ENCODE measurements at regions not wholly inside any gene's neighbourhood (a gene's known extent, or its start where the extent isn't known, plus 50 kb on each side); places are given as distances from the start of the nearest gene placed in this dataset.

DNA sequence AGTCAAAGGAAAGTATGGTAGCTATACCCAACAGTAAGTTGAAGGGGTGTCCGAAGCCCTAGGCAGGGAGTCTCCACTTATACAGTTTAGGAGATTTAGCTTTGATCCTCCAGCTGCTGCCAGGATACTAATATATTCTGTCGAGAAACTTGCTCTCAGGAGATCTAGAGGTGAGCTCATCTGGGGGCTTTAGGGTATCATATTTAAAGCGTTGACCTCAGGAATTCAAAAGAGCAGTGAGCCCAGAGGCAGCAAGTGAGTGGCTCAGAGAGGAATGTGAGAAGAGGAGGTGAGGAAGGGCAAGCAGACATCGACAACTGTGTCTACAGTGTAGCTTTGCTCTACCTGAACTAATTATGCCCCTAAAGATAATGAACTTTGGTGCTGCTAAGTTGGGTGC, 245.1 kb upstream of the LRTM1 start:
- DNase-seq, result no peak

DNA sequence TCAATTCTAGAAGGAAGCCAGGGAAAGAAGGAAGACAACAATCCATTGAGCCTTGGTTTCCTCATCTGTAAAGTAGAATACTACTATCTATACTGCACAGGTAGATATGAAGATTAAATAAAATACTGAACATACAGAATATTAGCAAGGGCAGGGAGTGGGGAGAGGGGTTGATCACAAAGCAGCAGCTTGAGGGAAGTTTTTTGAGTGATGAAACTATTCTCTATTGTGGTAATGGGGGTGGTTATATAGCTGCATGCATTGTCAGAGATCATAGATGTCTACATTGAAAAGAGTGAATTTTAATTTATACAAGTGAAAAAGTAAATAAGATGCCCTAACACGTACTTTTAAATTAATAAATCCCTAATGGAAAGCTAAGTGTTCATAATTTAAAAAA, 242.6 kb upstream of the LRTM1 start:
- no peak for DNase-seq

DNA sequence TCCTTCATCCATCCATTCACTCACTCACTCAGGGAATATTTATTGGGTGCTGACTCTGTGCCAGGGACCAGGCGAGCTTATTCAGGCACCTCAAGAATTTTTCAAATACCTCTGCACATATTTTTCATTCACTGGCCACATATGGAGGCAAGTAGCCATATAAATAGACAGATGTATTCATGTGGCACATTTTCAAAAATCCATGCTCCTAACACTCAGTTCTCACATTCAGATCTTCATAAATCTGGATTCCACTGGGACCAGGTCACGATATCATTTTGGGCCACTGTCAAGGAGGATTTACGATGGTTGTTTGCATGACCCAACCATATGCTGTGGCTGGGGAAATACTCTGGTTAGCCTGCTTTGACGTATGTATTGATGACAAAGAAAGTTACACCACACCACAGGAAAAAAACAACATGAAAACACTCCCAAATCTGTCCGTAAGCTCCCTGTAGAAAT, 241.8 kb upstream of the LRTM1 start:
- no peak for DNase-seq

DNA sequence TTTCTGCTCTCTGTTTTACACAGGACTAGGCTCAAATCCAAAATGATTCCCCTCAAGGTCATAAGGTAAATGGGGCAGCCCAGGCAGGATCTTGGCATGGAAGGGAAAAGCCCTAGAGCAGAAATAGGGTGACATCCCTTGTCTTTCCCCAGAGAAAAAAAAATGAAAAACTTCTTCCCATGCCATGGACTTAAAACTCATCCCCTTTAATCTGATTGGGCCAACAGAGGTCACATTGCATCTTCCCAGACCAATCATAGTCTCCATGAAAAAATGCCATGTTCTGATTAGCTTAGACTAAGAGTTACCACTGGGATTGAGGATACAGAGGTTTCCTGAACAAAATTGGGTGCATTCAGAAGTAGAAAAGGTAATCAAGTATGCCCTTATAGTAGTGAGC, 241.3 kb upstream of the LRTM1 start:
- no peak for DNase-seq

DNA sequence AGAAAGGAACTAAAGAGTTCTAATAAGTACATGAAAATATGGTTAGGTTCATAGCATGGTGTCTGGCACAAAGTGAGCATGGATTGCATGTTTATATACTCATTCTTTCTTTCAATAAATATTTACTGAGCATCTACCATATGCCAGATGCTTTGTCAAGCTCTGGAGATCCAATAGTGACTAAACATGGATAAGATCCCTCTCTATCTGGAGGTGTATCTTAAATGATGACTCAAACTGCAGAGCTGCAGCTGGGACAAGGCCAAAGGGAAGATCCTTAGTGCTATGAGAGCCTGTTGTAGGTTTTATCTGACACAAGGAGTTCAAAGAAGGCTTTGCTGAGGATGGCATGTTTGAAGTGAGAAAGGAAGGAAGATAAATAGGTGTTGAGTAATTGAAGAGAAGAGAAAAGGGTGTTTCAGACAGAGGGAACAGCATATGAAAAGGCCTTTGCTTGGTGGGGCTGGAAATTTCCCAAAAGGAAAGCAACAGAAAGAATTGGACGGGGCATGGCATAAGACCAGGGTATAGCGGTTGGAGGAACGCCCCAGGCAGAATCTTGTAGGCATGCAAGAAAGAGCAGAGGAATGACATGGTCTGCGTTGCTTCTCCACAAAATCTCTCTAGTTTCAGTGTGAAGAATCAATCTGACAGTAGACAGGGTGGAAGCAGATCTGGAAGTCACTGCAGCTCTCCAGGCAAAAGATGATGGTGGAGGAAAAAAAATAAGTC, 239.9 kb upstream of the LRTM1 start:
- no peak for DNase-seq

DNA sequence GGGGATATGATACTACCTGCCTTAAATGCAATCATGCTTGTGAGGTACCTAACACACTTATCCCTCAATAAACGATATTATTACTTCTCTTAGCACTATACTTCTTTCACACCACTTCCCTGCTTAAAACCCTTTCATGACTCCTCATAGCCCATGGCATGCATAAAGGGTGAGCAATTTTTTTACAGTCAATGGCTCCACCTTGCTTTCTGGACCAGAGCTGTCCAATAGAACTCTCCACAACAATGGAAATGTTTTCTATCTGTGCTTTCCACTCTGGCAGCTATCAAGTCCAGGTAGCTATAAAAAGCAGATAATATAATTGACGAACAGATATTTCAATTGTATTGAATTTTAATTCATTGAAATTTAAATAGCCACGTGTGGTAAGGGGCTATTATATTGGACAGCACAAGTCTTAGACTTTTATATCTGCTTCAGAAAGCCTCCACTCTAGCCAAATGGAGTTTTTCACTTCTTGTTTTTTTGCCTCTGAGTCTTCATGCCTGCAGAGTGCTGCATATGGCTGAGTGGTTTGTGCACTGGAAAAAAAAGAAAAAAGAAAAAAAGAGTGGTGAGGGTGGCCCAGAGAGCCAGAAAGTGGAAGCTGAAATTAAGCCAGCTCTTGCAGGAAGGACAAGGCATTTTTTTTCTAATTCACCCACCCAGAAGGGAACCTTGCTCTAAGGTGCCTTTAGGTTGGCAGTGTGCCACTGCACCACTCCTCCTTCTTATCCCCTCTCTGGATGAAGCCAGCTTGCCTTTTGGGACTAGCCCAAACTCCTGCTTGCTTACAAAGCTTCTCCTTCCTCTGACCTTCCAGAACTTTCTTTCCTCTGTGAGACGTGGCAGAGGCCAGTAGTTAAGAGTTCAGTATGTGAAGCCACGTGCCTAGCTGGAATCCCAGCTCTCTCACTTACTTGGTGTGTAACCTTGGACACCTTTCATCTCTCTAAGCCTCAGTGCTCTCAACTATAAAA, 239.0 kb upstream of the LRTM1 start:
- DNase-seq, result no peak

DNA sequence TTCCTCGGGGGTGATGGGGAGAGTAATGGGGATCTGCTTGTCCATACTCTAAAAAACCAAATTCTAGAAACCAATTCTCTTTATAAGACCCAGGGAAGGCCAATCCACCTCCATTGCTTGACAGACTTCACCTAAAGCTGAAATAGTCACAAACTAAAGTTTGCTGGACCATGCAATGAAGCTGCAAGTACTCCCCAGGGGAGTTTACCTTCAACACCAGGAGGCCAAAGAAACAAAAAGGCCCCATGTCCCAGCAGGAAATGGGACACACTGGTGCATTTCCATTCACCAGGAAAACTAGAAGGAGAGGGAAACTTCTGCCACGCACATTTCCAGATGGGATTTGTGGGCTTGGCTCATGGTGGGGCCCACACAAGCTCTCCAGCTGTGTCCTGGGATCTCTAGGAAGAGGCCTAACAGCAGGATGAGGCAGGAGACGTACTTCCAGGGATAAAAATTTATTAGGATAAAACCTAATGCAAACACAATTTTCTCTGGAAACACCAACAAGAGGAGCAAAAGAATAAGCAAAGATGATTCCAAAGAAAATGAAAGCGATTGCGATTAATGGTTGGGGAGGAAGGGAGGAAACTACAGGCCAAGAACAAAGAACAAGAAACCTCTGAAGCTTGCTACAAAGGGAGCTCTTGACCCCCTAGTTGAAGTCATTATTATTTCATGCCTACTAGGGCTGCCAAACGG, 238.0 kb upstream of the LRTM1 start:
- DNase-seq, result peak; percentile 45

DNA sequence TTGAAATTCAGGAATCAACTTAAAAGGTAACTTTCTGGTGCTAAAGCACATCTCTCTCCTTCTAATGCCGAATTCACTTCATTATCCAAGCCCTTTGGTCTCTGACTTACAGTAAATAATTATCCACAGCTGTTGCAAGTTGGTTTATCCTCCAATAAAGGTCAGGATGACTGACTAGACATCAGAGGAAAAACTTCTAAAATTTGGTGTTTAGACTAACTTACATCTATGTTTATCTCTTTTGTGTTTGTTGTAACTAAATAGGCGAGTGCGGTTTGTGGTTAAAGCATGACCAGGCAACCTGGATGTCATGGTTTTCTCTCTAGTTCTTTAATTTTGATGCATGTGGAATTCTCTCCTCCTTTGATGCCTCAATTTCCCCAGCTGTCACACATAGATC, 237.4 kb upstream of the LRTM1 start:
- no peak for DNase-seq

DNA sequence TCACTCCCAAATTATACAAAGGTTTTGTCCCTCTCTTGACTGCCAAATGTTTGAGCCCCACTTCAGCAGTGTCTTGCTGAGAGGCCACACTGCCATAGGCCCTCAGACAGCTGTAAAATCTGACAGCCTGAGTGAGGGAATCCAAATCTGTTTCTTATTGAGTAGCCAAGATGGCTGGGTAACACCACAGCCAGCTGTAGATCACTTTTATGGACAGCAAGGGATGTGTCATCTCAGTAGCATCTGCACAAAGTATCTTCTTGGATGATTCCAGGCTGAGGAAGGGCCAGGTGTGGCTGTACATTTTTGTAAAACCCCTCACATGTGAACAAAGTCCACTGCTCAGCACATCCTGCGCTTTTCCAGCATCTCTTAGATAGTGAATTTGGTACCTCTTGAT, 237.0 kb upstream of the LRTM1 start:
- no peak for DNase-seq

DNA sequence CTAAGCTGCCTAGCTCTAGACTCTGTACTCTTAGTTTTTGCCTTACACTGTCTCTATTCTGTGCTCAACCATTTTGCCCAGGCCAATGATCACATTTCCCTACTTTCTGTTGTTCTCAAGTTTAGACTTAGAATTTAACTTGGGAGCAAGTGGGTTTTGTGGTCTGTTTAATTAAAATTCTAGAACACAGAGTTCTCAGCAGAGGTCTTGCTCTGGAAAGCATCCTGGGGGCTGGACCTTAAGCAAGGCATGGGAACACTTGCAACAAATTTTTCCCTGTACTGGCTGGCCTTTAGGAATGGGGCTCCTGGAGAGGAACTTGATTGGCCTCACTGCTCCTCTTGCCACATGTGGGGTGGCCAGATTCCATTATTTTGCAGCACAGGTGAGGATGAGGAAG, 236.3 kb upstream of the LRTM1 start:
- DNase-seq, result no peak

DNA sequence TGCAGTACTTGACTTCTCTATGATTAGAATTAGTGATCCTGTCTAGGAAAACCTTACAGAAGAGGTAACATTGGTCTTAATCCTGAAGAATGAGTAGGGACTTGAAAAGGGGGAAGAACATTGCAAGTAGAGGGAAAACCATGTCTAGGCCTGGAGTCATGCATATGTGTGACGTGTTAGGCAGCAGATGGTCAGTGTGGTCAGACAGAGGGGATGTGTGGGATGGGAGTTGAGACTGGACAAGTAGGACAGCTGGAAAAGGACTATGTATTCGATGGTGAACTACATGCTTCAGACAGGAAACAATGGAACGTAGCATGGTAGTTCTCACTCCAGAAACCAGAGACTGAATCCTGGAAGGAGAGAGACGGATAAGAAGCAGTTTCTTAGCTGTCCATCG, 235.6 kb upstream of the LRTM1 start:
- DNase-seq, result no peak

DNA sequence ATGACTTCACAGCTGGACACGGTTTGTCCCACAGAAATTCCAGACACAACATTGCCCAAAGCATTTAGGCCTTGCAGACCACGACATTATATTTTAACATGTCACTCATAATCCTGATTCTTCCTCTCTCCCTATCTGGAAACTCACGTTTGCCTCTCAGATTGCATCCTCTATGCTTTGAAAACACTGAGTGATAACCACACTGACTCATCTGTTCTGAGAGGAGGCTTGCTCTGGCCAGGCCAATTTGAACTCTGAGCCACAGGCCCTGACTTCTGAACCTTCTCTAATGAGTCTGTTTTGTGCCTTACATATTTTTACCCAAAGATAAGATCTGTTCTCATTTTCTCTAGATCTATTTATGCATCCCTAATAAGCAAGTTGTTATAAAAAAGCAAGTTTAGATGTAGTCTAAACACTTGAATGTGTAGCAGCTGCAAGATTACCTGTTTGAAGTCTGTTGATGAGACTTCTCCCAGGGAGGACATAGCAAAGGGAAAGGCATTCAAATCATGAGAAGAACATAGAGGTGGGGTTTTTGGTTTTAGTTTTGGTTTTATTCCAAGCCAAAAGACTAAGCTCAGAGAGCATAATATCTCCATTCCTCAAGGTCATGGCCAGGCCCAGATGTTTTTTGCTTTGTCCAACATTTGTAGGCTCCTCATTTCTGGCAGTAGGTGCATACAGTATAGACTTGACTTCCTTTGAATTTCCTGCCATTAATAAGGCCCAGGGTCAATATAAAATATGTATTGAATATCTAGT, 234.4 kb upstream of the LRTM1 start:
- no peak for DNase-seq

DNA sequence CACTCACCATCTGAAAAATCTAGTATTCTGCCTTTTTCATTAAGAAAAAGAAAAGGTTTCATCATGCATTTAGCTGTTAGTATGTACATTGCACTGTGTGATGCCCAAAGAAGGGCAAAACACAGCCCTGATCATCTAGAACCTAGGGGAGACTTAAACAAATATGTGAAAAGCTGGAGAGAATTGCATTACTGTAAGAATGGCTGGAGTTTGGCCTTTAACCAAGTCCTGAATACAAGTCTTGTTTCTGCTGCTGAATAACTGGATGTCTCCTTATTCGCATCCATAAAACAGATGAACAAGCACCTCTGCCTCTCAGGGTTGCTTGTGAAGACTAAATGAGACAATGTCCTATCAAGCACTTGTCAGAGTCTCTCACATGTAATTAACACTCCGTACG, 233.4 kb upstream of the LRTM1 start:
- no peak for DNase-seq

DNA sequence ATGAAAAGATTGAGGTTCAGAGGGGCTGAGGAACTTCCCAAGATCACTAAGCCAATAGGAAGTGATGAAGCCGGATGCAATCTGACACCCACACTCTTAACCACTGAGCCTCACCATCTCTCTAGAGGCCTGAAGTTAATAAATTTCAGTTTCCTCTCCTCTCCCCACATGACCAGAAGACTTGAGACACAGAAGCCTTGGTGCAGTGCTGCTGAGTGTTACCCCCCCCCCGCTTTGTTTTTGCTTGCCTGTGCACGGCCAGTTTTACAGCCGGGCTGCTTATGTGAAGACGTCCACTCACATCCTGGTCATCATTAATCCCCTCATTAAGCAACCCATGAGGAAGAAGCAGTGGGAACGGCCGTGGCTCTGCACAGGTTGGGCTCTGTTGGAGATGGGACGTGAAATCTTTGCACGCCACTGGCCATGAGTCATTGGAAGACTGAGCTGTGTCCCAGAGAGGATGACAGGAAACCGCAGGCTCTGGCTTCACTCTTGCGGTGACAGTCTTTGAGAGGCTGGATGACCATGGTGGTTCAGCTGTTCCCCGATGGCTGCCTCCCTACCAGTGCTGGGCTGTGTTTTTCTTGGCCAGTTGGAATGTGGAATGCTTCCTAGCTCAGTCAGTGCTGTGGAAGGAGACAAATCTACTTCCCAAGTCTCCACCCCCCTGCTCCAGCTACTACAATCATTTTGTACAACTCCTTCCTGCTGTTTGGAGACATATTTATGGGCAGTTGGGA, 232.6 kb upstream of the LRTM1 start:
- peak; percentile 68 for DNase-seq

DNA sequence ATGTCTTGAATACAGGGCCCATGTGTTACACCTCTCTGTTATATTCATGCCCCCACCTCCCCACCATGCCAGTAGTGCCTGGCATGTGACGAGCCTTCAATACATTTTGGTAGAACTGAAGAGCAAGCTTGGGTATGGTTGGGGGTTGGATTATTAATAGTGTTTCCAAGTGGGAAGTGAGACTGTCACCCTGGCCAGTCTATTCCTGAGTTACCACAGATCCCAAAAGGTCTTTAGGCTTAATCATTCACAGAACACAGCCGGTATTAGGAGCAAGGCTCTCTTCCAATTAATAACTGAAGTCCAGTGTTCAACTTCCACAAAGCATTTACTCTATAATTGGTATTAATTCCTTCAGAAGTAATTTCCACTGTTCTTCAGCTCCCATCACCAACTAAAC, 231.9 kb upstream of the LRTM1 start:
- no peak for DNase-seq

DNA sequence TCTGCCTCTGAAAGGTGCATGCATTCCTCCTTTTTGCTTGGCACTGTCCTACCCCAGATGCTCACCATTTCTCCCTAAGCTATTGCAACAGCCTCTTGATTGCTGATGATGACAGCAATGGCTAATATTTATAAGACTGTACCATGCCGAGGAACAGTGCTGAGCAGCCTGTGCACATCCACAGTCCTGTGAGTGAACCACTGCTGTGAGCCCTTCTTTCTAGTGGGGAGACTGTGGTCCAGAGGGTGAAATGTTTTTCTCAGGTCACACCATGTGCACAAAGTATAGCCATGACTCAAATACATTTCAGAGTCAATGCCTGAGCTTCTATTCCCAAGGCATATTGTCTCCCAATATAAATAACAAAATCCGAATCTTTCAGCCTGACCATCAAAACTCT, 231.2 kb upstream of the LRTM1 start:
- no peak for DNase-seq

DNA sequence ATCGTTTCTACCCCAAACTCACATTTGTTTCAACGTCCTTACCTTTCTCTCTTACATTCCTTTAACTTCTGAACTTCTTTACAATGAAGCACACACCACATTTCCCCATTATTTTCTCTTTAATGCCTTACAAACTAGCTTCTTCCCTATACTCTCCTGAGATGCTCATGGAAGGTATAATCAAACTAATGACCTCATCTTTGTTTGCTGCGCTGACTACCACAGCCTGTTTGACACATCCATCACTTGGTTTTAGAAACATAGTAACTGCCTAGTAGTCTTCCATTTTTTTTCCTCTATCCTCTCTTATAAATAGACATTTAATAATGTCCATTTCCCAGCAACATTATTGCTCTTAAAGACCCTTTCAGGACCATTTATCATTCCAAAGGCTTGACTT, 230.5 kb upstream of the LRTM1 start:
- DNase-seq, result no peak

DNA sequence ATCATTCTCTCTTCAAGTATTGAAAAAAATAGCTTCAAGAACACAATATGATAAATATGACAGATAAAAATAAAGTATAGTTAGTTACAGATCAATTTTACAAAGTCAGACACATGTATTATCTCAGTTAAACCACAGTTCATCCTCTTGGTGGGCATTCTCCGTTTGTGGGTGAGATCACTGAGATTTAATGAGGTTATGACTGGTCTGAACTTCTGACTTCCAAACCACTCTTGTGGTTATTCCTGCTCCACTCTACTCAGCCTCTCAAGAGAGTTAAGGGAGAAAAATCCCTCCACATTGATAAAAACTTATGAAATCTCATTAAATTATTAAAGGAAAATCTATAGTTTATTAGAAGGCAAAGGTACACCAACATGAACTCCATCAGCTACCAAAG, 229.9 kb upstream of the LRTM1 start:
- DNase-seq, result no peak

DNA sequence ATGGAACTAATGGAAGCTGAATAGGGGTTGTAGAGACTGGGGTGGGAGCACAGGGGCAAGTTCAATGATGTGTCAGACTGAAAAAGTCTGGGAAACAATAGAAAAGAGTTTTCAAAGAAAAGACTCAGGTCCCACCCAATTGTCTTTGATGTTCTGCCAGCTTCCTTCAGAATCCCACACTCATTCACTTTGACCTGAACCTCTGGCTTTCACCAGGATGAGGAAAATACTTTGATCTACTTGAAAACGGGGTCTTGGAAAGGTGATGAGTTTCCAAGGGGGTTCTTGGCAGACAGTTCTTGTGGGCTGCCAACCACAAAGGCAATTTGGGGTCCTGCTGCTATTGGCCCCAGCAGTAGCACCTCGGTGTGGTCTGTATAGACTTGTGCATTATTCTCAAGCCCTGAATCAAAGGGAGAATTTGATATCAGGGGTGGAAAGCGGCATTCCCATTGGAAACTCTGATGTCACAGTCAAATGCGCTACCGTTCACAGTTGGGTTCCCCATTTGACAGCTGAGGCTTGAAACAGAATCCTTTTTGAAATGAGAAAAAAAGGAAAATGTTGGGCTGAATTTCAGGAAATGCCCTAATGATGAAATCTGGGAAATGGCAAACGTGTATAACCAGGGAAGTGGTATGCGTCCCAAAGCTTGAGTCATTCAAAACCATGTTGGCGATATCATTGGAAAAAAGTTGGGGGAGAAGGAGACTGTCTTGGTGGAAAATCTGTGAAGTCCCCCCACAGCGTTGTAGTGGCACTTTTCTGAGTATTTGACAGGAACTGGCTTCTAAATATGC, 229.2 kb upstream of the LRTM1 start:
- no peak for DNase-seq

DNA sequence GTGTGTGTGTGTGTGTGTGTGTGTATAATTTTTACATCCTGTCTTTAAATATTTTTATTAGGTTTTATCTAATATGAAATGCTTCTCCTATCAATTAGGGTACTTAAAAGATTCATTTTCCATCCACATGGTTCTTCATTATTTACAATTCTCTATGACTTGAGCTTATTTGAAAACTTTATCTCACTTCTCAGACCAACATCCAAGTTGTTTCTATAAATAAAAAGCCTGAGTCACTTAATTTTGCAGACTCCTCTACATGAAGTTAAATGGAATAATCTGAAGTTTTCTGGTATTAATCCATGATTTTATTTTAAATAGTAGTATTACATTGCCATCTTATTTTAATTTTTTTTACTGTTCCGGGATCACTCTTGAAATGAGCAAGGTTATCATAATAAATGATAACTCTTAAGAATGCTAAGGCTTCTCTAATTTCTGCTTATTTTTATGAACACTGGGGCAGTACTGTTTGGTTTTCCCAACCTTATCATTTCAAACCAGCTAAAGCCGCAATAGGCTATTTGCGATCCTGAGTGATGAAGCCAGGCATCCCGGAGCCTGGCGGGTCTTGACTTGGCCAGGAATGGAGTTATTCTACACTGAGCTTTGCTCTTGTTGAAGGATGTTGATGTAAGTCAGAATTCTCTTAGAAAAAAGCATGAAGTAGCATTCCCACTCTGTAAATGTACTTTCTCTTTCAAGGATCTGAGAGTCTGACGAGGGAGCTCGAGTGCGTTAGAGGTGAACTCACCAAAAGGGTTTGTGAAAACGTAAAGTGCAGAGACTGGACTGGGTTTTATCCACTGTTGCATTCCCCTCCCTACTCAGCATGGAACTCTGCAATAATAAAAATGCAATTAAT, 220.2 kb upstream of the LRTM1 start:
- DNase-seq, result no peak
